NCI-H524 (cell line): ENCODE measurements at regions not wholly inside any gene's neighbourhood (a gene's known extent, or its start where the extent isn't known, plus 50 kb on each side); places are given as distances from the start of the nearest gene placed in this dataset.

Experiments
- DNase-seq, 2 experiments: peaks; one replicate each; lab custom pipeline; 2025; lab: John Stamatoyannopoulos, UW

DNA sequence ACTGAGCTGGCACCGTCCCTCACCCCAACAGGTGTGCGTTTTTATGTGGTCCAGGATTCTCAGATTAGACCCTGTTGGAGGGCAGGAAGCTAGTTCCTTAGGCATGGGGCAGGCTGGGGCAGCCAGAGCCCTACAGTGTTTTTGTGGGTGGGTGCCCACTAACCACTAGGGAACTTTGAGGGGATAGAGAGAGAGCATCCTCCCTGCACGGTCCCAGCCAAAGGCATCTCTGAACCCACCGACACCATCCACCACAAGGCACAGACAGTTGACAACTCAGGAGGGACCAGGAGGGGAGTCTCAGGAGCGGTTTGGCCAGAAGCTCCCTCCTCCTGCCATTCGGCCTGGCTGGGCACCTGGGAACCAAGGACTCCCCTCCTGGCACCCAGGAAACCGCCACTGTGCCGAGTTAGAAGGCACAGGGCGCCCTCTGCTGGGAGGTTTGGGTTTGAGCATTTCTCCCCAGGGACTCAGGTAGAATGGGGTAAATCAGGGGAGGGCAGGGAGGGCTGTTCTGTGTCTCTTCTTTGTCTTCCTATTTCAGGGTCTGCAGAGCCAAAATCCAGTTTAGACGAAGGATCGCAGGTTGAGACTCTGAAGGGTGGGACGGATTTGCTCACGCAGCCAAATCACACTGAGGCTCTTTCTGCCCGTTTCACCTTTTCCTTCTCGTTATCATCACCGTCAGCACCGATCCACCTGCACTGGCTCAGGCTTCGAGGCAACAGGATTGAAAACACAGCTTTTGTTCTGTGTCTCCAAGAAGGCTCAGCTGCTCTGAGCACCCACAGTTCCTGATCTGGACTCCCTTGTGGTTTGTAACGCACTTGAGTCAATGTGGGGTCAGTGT is 84.8 kb upstream of the COL13A1 start:
- peak; percentile 16 to 42 for DNase-seq

DNA sequence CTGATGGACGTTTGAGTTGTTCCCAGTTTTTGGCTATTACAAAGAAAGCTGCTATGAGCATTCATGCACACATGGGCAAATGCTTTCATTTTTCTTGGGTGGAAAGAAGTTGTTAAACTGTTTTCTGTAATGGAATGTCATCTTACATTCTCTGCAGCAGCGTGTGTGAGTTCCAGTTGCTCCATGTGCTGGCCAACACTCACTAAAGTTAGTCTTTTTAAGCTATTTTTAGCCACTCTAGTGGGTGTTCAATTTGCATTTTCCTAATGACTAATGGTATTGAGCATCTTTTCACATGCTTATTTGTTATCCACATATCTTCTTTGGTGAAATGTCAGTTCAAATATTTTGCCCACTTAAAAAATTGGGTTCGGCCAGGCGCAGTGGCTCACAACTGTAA is 82.8 kb upstream of the COL13A1 start:
- no peak for DNase-seq

DNA sequence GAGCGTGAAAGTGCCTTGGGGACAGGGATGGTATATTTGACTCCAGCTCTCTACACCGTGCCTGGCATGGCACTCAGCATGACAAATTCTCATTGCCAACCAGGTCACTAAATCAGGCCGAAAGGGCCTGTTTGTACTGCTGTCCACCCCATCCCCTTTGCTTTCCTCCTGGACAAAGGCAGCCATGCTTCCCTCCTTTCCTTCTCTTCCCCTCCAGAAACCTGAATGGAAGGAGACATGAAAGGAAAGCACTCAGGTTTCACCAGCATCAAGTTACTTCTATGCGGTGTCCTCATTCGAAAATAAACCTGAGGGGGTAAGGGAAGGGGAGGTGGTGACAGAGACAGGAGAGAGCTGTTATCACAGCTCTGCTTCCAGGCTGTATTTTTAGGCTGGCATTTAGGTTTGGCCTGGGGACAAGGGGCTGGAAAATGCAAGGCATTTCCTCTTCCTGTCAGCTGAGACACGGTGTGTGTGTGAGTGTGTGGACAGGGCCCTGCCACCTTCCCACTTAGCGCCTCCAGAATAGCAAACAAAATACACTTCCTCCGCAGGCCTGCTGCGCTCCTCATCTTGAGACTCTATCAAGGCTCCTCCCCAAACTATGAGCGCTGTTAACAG is 79.9 kb upstream of the COL13A1 start:
- DNase-seq, result no peak

DNA sequence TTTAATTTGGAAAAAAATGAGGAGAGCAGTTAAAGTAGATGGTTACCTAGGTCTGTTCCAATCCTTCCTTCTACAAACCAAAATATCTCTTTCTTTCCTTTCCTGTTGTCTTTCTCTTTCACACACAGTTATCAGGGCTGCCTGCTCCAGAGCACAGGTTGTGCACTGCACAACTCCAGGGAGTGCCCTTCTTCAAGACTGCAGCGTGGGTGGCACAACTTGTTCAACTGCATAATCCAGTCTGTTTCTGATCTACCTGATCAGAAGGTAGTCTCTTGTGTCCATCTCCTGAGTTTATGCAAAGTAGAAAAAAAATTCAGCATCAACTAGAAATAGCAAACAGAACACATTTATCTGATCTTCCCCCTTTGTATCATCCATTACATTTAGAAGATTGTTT is 78.1 kb upstream of the COL13A1 start:
- DNase-seq, result no peak

DNA sequence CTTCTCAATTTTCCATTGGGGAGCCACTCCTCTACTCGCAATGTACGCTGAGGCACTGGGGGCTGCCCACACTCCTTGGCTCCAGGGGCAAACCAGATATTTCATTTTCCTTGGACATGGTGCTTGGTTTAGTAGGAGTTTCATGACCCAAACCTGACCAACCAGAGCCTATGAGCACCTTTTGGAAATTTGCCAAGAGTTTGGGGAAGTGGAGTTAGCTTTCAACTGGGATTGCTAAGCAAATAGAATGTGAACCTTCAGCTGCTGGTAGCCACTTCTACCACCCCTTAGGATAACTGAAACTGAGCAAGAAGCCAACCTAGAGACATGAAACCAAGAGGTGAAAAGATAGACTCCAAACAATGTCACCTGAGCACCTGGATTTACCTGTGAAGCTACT is 74.9 kb upstream of the COL13A1 start:
- no peak for DNase-seq

DNA sequence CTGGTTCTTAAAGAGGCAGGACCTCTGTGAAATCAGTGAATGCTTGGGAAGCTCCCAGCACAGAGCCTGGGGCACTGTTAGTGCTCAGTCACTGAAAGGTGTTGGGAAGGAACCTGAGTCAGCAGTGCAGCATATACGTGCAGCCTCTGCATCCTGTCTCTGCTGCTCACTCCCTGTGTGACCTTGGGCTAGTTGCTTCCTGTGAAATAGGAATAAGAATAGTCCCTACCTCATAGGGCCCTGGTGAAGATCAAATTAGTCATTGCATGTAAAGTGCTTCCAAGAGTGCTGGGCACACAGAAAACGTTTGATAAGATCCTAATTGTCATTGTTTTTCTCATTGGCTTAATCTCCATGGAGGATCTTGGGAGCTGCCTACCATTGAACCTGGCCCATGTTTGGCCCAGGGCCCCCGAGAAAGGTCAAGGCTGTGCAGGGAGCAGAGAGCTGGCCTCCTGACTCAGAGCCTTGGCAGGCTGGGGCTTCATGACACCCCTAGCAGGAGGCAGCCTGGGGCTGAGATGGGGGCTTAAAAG is 73.3 kb upstream of the COL13A1 start:
- no peak for DNase-seq

DNA sequence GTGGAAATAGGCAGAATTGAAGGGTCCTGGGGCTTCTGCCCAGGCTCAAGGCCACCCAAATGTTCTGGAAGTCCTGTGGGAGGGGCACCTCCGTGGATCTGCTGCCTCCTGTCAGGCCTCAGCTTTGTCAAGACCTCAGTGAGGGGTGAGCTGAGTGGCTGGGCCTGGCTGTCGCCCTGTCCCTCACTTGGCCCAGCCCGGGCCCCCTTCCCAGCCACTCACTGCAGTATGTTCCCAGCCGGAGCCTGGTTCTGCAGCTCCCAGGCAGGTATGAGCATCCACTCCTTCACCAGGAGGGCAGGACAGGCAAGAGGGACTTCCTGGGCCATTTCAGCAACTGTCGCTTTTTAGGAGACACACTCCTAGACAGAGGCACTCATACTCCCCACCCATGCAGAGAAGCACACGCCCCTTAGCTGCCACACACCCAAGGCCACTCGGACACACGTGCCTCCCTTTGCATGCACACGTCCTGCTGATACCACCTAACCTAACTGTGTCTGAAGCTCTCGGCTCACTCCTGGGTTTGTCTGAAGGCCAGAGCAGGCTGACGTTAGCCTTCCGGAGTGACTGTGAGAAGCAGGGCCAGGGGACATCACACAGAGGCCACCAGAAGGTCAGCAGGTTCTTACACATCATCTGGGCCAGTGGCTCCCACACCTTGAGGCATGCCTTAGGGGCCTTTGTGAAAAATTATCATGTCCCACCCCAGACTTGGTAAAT is 72.2 kb upstream of the COL13A1 start:
- no peak for DNase-seq

DNA sequence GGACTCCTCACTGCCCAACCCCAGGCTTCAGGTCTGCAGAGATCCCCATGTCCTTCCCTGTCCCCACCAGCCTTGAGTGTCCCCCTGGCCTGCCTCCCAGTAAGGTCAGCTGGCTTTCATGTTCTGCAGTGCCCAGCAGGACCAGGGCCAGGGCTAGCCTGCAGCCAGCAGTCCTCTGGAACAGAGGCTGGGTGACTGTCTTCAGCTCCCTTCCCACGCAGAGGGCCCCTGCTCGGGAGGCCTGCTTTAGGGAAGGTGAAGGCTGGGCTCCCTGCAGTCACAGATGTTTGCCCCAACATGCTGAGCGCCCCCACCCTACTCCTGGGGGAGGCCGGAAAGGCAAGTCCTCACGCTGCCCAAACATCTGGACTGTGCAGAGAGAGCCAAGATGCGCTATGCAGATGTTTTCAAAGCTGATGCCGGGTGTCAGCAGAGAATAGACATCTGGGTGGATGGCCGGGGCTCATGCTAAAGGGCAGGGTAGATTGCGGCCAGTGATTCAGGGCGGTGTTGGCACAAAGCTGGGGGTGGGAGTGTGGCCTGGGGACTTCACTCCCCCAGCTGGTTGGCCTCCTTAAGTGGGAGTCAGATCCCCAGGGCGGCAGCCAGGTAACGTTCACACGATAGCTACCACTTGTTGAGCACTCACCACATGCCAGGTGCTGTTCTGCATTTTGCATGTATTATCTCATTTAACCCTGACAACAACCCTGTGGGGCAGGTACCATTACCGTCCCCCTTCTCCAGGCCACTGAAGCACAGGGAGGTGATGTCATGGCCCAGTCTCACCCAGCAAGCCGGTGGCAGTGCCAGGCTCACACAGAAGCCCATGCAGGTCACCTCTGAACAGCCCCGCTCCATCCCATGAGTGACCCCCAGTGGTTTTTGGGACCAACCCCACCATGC is 71.2 kb upstream of the COL13A1 start:
- DNase-seq, result no peak

DNA sequence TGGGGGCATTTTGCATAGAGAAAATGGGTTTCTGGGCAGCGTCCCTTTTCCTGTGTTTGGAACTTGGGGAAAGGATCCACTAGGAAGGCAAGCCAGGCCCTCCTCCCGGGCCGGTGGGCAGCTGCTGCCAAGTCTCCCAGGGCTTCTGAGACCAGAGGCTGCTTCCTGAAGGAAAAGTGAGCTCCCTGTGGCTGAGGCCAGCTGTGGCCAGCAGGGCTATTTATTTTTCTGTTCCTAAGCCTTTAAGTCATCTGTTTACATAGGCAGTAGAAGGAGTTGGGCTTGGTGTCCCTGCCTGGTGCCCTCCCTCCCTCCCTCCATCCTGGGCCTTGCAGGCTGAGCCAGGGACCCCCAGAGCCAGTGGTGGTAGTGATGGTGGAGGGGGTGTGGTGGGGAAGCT is 70.5 kb upstream of the COL13A1 start:
- no peak for DNase-seq

DNA sequence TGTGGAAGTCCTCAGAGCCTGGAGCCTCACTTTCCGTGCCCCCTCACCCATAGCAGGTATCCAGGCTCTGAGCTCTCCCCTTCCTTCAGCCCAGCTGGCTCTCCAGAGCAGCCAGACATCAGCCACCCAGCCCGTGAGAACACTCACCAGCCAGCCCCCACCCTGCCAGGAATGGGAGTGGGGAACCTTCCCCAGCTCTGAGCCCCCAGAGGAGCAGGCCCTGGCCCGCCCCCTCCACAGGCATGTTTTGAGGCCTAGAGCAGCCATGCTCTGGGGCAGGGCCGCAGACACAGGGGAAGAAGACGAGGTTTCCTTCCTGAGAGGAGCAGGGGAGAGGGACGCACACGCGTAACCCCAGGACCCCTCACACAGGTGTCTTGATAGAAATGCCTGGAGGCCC is 70.0 kb upstream of the COL13A1 start:
- no peak for DNase-seq

DNA sequence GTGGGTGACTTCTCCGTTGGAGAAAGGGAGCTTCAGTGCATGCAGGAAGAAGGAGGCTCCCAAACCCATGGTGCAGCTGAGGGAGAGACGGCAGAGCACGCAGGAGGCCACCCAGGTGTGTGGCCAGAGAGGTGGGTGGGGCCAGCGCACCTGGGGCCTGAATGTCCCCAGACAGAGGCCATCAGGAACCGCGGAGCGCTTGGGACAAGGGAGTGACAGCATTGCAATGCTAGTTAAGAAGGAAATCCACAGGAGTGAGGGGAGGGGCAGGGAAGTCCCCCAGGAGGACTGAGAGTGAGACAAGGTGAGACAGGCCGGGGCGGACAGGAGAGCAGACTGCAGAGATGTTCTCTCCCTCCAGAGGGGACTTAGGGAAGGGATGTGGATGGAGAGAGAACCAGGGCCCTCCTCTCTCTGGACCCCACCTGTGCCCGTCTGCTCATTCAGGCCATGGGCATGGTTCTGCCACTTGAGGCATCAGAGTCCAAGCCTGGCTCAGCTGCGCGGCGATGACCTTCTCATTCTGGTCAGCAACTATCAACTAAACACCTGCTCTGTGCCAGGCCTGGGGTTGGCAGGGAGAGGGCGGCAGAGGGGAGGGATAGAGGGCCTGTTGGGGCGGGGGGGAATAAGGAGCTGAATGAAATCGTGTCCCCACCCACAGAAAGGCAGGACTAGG is 69.4 kb upstream of the COL13A1 start:
- DNase-seq, result no peak

DNA sequence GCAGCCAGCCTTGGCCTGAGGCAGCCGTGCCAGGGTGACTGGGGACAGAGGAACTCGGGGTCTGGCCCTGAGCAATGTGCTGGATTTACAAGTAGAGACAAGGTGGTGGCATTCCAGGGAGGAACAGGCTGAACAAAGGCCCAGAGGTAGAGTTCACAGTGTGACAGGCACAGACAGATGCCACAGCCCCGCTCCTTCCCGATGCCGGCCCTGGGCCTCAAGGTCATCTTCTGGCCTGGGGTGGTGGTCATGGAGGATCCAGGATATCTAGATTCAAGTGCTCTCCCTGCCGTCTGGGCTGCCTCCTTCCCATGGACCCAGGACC is 68.9 kb upstream of the COL13A1 start:
- DNase-seq, result no peak

DNA sequence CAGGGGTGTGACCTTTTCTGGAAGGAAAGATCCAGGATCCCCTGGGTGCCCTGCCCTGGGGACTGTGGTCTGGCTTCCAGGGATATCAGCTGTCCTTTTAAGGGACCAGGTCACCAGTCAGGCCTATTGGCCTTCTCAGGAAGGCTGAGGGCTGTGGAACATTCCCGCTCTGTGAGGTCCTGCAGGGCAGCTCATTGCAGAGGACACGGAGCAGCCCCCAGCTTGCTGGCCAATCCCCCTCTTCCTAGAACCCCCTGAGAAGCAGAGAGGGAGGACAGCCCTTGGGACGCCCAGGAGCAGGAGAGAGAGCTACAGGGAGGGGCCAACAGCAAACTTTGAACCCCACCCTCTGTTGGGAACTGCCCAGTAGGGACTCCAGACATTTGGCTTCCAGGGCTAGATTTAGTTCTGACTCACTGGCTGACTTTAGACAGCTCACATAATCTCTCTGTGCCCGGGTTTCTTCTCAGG is 67.9 kb upstream of the COL13A1 start:
- no peak for DNase-seq

DNA sequence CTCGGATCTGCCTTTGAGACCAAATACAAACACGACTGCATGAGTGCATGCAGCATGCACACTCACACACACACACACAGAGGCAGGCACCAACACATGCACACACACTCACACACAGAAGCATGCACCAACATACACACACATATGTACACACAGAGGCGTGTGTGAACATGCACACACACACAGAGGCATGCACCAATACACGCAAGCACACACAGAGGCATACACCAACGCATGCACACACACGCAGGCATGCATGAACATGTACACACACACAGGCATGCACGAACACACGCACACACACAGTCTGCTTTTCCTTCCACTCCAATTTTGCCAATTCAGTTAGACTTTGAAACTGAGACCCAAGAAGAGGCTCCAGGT is 67.3 kb upstream of the COL13A1 start:
- DNase-seq, result no peak

DNA sequence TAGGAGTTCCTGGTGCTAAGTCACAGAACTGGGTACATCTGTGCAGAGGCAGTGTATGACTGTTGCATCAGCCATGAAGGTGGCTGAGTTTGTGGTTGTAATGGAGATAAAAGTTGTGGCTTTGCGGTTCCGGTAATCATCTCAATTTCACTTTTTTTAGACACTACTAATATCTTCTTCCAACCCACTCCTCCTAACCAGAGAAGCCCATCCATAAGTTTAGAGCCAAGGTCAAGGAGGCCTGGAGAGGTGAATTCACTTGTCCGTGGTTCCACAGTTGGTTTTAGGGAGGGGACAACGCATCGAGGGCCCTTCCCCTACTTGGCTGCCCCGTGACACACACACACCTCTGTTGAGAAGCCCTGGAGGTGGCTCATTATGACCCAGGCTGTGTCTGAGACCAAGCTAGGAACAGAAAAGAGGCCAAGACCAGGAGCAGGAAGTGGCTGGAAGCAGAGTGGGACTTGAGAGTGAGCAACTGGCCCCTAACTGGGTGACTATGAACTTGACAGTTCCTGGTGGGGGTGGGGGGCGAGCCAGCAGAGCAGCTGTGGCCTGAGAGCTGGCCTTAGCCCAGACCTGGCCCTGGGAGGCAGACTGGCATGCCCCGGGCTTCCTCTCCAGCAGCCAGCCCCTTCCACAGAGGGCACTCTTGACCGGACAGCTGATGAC is 66.8 kb upstream of the COL13A1 start:
- no peak for DNase-seq

DNA sequence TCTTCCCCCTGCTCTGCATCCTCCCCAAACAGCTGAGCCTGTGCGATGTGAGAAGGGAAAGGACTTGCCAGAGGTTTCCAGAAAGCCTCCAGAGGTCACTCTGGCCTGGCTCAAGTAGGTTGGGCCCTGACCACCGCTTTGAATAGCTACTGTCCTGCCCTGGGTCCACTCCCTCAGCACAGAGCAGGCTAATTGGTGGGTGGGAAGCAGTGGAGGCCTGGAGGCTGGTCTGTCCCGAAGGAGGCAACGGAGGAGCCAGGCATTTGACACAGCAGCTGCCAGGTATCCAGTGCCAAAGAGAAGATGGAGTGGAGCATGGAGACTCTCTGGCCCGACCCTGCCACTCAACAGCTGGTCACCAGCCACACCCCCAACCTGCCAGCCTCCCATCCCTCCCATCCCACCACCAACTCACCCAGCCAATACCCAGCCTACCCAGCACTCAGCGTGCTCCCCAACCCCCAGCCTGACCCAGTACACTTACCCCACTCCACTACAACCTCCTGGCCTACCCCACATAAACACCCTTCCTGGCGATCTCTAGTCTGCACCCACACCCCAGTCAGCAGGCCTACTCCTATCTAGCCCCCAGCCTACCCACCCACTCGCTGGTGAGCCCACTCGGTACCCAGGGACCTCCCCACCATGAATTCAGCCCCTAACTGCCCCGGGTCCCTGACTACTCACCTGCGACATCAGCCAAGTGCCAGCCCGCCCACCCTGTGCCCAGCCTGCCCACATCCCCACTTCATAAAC is 64.6 kb upstream of the COL13A1 start:
- DNase-seq, result no peak

DNA sequence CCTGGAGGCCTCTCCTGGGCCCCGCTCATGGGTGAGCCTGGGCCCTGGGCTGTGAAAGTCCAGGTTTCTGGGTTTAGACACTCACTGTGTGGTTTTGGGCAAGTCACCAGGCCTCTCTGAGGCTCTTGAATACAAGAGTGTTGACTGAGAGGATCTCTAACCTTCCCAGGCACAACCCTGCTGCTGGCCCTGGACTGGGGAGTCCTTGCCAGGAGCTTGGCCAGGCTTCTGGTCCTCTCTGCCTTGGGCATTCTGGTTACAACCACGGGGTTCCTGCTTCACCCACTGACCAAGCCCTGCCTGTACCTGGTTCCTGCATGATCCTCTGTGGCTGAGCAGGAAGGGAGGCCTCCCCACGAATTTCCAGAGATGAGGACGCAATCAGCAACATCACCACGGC is 63.6 kb upstream of the COL13A1 start:
- DNase-seq, result no peak

DNA sequence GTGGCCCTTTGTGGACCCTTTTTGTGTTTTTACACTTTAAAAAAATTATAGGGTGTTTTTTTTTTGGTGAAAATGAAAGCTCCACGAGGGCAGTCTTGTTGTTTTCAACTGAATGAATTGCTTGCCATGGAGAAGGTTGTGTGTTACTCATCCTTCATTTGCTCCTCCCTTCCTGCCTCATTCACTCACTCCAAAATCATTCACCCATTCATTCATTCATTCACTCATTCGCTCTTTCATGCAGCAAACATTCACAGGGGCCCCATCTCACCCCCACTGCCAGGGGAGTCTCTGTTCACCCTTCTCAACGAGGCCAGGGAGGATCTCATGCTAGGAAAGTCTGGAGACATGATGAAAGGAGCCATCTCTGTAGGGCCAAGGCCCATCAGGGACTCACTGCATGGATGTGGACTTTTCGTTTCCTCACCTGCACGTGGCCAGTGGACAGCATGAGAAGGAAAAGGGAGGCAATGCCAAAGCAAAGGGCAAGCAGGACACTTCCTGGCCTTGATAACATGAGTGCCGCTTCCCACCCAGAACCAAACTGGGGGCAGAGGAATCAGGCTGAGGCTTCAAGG is 62.8 kb upstream of the COL13A1 start:
- DNase-seq, result no peak

DNA sequence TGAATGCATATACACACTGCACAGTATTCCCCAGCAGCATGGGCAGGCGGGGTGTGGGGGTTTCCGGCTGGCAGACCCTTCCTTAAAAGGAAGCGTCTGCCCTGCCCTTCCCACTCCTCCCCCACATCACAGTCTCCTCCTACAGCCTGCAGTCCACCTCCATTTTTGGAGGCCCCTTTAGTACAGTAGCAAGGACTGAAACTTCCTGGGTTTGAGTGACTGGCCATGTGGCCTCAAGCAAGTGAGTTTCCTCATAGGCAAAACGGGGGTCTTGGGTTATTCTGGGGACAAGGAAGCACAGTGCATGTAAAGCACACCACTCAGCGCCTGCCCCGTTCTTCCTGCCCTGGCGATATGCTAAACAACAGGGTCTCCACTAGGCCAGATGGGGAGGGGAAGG is 62.1 kb upstream of the COL13A1 start:
- DNase-seq, result no peak

DNA sequence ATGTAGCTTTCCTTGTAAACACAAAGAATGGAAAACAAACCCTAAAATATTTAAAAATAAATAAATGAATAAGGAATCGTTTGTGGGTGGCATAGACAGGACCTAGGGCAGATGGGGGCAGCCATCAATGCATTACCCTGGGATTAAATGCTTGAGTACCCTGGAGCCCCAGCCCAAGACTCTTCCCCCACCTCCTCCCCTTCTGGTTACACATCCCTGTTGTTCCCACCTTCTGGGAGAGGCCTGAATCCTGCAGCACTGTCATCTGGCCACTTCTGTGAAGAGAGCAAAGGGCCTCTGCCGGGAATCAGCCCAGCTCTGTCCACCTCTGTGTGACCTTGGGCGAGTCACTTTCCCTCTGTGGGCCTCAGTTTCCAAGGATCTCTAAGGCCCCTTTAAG is 61.6 kb upstream of the COL13A1 start:
- DNase-seq, result peak; percentile 17 to 64
